HPDE6-E6E7 (cell line): ENCODE measurements at regions not wholly inside any gene's neighbourhood (a gene's known extent, or its start where the extent isn't known, plus 50 kb on each side); places are given as distances from the start of the nearest gene placed in this dataset.
"Not testable (repeated sequence)": the region's sequence is repeated elsewhere in the genome, so short reads cannot be mapped to it uniquely, and the experiment has no call there.

Experiments
- DNase-seq: peaks from one replicate; pipeline ENCODE4 v3.0.0; 2011; ENCODE audit warnings: missing footprints; ENCODE audit errors: extremely low spot score

DNA sequence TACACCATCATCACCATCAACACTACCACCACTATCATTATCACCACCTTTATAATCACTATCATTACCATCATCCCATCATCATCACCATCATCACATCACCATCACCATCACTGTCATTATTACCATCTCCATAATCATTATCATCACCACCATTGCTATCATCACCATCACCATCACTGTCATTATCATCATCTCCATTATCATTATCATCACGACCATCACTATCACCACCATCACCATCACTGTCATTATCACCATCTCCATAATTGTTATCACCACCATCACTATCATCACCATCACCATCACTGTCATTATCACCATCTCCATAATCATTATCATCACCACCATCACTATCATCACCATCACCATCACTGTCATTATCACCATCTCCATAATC is 279.6 kb upstream of the HS6ST1 start:
- DNase-seq = not testable (repeated sequence)

DNA sequence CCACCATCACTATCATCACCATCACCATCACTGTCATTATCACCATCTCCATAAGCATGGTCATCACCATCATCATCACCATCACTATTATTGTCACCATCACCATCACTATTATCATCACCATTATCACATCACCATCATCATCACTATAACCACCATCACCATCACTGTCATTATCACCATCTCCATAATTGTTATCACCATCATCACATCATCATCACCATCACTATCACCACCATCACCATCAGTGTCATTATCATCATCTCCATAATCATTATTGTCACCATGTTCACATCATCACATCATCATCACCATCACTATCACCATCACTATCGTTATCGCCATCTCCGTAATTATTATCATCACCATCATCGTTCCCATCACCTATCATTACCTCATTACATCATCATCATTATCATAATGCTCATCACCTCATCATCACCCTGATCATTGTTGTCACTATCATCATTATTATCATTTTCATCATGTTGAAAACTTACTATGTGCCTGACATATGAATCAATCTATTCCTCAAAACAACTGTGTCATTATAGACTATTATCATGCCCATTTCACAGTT is 280.3 kb upstream of the HS6ST1 start:
- no peak for DNase-seq

DNA sequence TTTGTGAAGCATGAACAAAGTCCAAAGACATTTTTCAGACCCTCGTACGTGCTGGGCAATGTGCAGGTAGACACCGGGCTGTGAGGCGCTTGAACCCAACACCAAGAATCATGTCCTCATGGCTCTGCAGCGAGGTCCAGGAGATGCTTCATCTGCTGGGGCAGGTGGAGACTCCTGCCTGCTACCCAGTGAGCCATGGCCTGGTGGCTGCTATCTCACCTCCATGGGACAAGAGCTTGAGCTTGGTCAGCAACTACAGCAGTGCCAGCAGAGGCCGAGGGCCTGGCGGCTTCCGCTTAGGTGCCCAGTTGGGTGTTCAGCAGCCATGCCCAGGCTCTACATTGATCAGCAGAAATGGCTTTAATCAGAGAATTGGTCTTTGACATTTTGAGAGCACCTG is 281.0 kb upstream of the HS6ST1 start:
- no peak for DNase-seq

DNA sequence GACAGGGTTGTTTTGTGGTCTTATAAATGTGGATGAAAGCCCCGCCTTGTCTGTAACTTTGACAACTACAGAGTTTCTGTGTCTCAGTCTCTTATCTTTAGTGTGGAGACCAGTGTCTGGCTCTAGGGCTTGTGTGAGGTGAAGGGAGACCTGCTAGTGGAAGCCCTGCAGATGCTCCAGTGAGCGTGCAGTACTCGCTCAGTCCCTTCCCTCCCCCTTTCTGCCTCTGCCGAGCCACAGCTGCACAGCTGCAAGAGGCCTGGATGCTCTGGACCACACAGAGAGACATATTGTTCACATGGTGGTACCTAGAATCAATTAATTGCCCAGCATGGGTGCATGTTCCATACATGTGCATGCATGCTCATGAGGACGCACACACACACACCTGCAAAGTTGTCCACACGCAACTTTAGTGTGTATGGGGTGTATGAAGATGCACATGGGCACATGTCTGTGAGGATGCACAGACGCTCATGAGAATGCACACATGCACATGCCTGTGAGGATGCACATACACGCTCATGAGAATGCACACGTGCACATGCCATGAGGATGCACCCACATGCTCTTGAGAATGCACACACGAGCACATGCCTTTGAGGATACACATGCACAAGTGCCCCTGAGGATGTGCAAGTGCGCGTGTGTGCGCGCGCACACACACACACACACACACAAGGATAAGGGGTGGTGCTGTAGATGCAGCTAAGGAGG is 282.1 kb upstream of the HS6ST1 start:
- DNase-seq = no peak

DNA sequence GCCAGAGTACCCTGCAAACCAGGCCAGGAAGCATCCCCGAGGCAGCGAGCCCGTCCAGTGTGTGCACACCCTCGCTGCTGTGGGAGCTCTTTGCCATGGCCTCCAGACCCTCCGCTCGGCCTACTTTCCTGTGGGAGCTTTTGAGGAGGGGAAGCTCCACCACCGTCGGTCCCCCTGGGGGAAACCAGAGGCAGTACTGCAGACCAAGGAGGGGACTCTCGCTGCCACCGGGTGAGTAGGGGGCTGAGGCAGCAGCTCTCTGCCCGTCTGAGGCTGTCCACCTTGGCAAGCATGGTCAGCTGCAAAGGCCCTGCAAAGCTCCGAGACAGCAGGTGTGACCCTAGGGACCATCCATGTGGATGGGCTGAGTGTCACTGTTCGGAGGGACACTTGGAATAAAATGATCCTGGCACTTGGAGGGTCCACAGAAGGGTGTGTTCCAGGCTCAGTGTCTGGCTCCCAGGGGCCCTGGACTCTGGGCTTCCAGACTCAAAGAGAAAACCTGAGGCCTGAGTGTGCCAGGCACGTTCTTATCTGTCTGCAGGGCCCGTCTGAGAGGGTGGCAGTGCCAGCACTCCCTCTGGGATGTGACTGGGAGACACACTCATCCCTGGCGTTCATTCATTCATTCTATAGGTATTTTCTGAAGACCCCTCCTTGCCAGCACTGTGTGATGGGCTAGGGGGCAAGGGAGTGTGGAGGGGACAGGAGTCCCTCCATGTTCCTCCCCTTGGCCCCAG is 282.8 kb upstream of the HS6ST1 start:
- DNase-seq = no peak

DNA sequence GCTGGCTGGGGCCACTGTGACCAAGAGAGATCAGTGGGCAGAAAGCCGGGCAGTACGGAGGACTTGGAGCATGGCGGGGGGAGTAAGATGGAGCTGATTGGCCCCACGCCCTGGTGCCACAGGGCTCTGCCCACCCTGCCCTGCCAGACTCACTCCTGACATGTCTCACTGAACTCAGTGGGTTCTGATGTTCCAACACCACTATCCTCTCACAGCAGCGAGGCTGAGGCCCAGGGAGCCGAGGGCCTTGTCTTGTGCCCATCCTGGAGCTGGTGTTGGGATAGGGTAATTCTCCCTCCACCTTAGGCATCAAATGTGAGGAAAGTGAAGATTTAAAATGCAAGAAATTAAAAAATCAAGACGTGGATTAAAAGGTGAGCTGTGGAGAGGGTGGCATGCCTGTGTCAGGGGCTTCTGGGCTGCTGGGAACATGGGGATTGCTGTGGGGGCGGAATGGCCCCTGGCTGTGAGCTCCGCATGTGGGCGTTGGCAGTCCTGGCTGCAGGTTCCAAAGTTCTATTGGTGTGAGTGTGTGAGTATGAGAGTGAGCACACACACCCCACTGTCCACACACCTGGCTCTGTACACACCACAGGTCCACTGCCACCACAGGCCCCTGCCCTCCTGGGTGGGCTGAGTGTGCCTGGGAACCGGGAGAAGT is 283.5 kb upstream of the HS6ST1 start:
- no peak for DNase-seq

DNA sequence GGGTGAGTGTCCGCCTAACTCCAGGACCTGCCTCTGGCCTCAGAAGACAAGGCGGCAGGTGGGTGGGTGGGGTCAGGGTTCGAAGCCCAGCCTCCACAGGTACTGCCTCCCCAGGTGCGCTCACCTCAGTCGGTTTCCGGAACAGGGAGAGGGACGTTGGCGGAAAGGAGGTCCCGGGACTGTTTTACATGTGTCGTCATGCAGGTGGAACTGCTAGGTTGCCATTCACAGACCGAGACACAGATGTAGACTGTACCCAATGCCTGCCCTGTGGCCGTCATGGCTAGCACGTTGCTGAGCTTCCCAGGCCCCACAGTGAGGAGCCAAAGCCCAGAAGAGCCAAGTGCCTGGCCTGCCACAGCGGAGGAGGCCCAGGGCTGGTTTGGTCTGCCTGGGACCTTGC is 284.0 kb upstream of the HS6ST1 start:
- DNase-seq = no peak

DNA sequence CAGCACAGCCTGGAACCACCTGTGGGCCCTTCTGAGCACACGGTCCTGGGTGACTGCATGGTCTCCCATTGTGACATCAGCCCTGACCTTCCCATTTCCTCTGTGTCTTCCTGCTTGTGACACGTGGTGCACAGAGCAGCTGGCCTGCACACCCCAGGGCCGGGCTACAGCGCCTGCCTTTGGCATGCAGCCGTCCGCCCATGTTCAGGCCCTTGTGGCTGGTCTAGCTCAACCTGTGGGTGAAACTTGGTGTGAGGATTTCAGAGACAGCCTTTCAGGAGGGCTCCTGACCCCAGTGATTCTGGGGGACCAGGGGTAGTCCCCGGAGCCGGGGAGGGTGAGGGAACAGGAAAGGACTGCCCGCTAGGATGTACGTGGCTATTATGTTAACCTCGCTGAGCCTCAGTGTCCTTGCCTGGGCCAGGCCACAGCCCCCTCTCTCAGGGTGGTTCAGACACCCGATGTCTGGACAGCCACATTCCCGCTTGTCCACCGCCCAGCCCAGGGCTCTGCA is 284.8 kb upstream of the HS6ST1 start:
- no peak for DNase-seq

DNA sequence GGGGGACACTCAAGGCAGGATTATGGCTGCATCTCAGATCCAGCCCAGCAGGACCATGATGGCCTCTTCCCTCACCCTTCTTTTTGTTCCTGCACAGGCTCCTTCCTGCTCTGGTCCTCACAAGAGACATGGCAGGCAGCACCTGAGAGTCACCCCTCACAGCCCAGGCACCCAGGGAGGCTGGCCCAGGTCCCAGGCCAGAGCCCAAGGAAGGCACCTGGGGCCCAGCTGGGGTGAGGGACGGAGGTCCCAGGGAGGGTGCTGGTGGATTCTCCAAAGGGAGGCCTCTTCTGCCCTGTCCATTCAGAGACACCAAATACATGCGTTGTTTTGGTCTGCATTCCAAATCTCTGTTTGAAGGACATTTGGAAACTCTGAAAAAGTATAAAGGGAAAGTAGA is 285.4 kb upstream of the HS6ST1 start:
- no peak for DNase-seq

DNA sequence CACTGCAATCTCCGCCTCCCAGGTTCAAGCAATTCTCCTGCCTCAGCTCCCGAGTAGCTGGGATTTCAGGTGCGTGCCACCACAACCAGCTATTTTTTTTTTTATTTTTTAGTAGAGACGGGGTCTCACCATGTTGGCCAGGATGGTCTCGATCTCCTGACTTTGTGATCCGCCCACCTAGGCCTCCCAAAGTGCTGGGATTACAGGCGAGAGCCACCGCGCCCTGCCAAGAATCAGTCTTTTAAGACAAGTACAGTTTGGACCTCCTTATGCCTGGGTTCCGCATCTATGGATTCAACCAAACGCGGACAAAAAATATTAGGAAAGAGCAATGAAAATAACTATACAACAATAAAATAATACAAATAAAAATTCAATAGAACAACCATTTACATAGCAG is 285.9 kb upstream of the HS6ST1 start:
- DNase-seq = not testable (repeated sequence)

DNA sequence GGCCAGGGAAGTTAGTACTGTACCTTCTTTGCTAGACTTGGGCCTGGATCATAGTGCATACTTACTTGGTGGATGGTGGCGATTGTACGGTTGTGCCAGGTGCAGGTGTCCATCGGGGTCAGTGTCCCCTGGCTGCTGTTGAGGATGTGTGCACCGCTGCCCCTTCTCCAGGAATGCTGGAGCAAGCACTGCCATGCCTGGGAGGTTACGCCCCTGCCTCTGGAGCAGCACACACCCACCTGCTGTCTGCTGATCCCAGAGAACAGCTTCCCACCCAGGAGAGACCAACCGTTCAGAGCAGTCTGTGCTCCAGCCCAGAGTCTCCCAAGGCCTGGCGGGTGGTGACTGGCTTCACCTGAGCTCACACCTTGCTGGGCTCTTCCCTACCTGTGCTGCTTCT is 286.8 kb upstream of the HS6ST1 start:
- no peak for DNase-seq

DNA sequence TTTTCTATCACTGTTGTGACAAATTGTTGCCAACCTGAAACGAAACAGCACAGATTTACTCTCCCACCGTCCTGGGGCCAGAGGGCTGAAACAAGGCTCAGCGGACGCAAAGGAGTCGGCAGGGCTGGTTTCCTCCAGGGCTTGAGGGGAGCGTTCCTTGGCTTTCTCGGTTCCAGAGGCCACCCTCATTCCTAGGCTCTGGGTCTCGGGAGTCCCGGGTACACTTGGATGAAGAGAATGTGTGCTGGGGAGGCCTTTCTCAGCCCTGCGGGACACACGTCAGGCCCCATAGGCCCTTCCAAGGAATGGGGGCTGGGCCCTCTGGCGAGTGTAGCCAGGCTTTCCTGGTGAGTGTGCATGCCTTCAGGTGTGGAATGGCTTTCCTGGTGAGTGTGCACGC is 287.3 kb upstream of the HS6ST1 start:
- DNase-seq = no peak

DNA sequence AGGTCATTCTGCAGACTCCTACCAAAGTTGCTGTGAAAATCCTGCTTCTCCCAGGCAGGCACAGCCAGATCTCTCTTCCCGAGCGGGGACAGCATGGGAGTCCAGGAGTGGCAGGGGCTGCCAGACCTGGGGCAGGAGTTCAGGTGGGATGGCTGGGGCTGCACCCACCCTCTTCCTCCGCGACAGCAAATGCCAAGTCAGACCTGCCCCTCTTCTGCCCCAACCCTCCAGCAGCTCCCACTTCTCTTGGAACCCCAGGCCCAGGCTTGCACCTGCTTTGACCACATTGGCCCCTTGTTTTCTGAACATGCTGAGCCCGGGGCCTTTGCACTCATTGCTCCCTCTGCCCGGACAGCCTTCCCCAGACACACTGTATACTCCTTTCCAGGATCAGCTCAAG is 288.2 kb upstream of the HS6ST1 start:
- no peak for DNase-seq

DNA sequence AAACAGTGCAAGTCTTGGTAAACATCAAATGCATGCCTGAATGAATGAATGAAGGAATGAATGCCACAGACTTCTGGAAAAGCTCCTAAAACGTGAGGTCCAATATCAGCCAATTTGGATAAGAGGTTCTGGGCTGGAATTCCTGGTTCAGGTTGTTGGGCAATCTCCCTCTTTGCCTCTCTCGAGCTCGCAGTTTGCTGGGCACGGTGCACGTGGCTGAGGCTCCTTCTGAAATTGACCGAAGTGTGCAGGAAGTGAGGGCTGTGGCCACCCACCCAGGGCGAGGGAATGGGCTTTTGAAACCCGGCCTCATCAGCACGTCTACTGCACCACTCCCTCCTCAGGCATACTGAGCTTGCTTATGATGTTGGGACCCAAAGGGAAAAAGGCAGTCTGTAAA is 288.8 kb upstream of the HS6ST1 start:
- DNase-seq = no peak

DNA sequence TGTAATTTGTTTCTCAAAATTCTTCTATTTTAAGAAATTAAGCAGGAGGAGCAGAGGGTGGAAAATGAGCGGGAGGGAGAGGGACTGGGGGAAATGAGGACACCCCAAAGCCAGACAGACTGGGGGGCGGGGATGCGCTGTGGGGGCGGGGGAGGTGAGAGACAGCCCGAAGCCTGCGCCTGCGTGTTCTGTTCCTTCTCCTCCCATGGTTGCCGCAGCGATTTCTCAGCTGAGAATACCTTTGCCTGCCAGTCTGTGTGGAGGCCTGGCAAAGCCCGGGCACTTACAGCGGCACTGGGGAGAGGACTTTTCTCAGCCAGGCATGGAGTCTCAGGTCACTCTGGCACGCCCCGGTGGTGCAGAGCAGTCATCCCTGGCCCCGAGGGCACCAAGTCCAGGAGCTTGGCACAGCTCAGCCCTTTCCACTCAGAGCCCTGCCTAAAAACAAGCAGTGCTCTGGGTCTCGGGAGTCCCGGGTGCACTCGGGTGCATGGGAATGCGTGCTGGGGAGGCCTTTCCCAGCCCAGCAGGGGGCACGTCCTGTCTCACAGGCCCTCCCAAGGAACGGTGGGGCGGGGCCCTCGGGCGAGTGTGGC is 289.3 kb upstream of the HS6ST1 start:
- no peak for DNase-seq

DNA sequence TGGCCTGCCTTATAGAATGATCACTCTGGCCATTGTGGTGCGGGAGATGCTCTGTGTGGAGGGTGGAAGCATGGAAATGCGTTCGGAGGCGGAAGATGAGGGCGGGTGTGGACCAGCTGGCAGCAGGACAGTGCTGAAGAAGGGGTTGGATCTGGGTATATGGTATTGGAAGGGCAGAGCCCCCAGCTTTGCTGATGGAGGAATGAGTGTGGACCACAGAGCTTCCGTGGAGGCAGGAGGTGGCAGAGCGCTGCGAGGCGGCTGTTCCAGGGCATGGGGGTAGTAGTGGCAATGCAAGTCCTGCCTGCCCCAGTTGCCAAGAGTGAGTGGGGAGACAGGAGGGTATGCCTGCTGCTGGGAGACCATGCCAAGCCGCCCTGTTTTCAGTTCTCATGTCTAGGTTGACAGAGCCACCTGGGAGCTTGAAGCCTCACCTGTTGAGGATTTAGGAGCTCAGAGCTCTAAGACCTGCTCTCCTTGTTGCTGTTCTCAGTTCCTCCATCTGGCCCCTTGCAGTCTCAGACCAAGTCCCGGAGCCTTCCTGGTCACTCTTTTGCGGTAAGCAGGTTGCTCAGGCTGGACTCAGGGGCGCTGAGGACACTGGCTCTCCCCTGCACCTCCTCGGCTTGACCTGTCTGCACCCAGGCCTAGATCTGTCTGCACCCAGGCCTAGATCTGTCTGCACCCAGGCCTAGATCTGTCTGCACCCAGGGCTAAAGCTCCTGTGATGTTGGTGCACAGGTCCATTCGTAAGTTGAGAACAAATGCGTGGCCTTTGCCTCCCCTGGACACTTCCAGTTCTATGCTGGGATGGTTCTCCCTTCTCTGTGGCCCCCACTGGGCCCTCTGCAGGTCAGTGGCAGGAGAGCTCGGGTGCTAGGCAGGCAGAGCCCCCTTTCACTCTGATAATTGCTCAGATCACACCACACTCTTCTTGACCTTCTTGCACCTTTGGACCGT is 290.5 kb upstream of the HS6ST1 start:
- DNase-seq = no peak

DNA sequence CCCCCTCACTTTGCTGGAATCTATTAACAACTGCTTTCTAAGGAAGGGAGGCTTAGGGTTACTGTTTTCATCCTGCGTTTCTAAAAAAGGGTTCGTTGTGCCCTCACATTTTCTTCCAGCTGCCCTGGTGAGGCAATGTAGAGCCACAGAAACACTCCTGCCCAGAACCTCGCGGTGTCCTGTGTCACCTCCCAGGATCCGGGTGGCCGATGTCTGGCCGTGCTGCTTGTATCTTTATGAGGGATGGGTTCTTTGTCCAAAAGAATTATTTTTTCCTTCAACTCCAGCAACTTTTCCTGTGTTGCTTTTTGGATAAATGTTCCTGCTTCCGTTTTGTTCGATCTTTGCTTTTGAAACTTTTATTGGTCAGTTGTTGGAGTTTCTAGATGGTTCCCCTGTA is 291.8 kb upstream of the HS6ST1 start:
- DNase-seq = no peak

DNA sequence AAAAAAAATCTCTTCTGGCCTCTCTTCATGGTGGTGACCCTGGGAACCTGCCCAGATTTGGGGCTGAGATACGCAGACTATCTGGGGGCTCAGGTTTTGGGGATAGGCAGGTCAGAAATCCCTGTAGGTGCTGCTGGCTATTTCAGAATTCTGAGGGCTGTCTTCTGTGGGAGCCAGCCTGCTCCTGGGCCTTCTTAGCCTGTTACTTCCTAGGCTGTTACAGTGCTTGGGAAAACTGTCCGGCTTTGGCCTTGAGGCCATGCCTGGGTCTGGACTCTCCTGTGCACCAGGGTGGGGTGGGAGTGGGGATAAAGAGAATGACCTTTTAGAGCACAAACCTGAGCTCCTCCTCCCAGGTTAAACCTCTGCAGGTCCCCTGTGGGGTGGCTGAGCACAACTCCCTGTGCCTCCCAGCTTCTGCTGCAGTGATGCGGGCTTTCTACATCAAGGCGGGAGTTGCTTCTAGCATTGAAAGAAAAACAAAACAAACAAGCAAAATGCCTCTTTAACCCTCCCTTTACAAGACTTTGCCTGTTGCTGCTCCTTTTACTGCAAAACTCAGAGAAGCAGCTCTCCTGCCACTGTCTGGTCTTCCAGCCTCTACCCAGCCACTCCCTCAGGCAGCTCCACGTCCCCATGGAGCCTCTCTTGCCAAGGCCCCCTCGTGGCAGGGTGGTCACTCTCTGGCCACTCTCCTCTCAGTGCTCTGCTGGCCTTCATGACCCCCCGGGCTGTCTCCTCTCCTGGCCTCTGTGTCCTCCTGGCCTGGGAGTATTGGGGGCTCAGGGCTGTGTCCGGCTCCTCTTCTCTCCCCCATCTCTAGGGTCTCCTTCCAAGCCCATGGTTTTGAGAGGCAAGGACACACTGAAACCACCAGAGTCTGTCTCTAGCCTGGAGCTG is 293.0 kb upstream of the HS6ST1 start:
- DNase-seq = no peak

DNA sequence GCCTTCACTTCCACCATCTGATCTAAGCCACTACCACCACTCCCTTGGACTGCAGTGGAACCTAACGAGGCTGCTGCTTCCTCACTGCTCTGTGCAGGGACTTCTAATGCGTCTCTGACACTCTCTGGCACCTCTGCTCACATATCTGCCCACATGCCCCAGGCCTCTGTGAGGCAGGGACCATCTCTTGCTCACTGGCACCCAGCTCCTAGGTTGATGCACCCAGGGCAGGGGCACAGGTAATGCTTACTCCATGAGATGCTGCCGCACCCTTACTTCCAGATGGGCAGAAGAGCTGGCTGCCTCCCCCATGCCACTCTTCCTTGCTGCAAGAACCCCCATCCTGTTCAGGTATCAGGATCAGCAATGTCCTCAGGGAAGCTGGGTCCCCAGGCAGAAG is 294.0 kb upstream of the HS6ST1 start:
- DNase-seq = no peak

DNA sequence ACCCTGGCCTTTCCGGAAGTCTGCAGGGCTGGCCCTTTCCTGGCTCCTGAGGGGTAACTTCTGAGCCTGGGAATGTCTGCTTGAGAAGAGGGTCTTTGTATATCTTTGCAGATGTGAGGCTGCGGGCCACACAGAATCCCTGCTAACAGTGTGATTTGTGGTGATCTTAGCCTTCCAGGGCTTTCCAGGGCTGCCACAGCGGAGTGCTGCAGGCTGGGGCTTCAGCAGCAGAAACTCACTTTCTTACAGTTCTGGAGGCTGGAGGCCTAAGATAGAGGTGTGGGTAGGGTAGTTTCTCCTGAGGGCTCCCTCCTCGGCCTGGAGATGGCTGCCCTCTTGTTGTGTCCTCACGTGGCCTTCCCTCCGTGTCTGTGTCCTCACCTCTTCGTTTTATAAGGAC is 294.7 kb upstream of the HS6ST1 start:
- DNase-seq = no peak
